ENCODE measurements at regions not wholly inside any gene's neighbourhood (a gene's known extent, or its start where the extent isn't known, plus 50 kb on each side); places are given as distances from the start of the nearest gene placed in this dataset.

- TF ChIP-seq CTCF (IDR thresholded peaks at IDR 0.05; ENCODE audit: poor library complexity) (no peak), EZH2phosphoT487 (IDR thresholded peaks at IDR 0.05; ENCODE audit: low read depth, severe bottlenecking, unreplicated experiment) (no peak)
These were observed 133.1 kb upstream of the EPB41L4A start for GRCh38 chr5:112552216-112552615.
